B cell (primary cell): ENCODE measurements at regions not wholly inside any gene's neighbourhood (a gene's known extent, or its start where the extent isn't known, plus 50 kb on each side); places are given as distances from the start of the nearest gene placed in this dataset.

ENCODE experiments used
- EZH2 ChIP-seq: IDR thresholded peaks from 2 replicates; pipeline ENCODE4 v1.6.1; 2012; ENCODE audit warnings: borderline replicate concordance, low read depth, mild to moderate bottlenecking, moderate library complexity, low read length; ENCODE audit not compliant: insufficient read depth, poor library complexity, severe bottlenecking
- TF ChIP-seq, protein P1 (sequence below): fragments of 200-600 bp; IDR thresholded peaks from one replicate; pipeline ENCODE4 v1.8.0; 2022; ENCODE audit warnings: antibody characterized with exemption, mild to moderate bottlenecking

DNA sequence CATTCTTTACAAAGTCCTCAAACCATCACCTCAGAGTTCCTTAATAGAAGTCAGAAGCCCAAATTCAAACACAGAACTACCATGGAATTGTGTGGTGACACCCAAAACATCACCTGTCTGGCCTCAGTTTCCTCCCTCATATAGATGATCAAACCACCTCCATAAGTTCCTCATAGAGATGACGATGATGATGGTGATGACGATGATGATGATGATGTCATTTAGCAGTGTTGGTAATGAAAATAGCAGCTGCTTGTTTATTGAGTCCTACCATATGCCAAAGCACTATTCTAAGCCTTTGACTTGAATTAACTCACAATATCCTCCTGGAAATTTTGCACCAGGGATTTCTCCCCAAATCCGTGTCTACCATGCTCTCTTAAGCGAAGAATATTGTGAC, 139.9 kb downstream of the PROX1 start:
- TF ChIP-seq, protein P1, sequence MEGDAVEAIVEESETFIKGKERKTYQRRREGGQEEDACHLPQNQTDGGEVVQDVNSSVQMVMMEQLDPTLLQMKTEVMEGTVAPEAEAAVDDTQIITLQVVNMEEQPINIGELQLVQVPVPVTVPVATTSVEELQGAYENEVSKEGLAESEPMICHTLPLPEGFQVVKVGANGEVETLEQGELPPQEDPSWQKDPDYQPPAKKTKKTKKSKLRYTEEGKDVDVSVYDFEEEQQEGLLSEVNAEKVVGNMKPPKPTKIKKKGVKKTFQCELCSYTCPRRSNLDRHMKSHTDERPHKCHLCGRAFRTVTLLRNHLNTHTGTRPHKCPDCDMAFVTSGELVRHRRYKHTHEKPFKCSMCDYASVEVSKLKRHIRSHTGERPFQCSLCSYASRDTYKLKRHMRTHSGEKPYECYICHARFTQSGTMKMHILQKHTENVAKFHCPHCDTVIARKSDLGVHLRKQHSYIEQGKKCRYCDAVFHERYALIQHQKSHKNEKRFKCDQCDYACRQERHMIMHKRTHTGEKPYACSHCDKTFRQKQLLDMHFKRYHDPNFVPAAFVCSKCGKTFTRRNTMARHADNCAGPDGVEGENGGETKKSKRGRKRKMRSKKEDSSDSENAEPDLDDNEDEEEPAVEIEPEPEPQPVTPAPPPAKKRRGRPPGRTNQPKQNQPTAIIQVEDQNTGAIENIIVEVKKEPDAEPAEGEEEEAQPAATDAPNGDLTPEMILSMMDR = no peak
- no peak for TF ChIP-seq EZH2
